Fibroblast of villous mesenchyme (primary cell): ENCODE measurements at regions not wholly inside any gene's neighbourhood (a gene's known extent, or its start where the extent isn't known, plus 50 kb on each side); places are given as distances from the start of the nearest gene placed in this dataset.

Experiments
- DNase-seq: peaks from one replicate; pipeline ENCODE4 v3.0.0-alpha.2; 2010; ENCODE audit warnings: low read depth
- H3K4me3 ChIP-seq: 2 replicates; pipeline ENCODE4 v1.5.1; 2011; ENCODE audit warnings: low read depth, mild to moderate bottlenecking, low read length
- TF ChIP-seq, protein P1 (sequence below): IDR thresholded peaks from 2 replicates; pipeline ENCODE4 v1.5.1; 2012; ENCODE audit warnings: low read depth, mild to moderate bottlenecking, low read length; ENCODE audit not compliant: insufficient read depth

DNA sequence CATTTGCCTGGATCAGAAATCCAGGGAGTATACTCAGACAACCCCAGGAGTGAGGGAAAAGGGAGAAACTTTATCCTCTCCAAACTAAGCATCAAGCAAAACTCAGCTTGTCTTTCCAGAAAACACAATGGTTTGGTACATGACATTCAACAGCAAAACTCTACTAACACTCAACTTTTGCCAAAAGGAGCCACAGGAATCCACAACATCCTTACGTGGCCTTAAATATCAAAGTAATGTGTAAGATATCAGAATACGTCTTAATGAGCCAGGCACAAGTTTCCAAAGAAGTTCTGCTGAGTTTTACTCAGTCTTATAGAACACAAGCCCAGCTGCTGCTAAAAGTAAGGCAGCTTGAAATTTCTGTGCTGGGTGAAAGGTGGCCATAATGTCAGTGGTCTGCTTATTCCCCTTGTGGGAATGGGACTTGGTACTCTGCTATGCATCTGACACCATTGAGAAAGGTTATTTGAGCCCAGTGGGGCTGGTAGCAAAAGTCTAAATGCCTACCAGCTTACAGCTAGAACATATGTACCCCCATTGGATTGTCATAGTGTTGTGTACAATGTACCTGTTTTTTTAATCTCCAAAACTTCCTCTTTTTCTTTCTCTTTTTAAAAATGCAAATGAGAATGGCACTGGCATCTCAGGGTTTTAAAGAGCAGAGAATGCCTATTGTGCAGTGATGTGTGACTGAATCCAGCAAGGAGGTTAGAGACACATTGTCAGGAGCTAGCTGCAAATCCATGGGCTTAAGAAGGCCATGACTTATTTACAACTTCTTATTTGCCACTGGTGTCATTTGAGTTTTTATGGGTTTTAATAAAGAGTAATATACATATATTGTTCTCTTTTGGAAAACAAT lies 62.0 kb upstream of the ST6GALNAC3 start:
- TF ChIP-seq, protein P1, sequence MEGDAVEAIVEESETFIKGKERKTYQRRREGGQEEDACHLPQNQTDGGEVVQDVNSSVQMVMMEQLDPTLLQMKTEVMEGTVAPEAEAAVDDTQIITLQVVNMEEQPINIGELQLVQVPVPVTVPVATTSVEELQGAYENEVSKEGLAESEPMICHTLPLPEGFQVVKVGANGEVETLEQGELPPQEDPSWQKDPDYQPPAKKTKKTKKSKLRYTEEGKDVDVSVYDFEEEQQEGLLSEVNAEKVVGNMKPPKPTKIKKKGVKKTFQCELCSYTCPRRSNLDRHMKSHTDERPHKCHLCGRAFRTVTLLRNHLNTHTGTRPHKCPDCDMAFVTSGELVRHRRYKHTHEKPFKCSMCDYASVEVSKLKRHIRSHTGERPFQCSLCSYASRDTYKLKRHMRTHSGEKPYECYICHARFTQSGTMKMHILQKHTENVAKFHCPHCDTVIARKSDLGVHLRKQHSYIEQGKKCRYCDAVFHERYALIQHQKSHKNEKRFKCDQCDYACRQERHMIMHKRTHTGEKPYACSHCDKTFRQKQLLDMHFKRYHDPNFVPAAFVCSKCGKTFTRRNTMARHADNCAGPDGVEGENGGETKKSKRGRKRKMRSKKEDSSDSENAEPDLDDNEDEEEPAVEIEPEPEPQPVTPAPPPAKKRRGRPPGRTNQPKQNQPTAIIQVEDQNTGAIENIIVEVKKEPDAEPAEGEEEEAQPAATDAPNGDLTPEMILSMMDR: no peak
- DNase-seq: peak; percentile 70
- H3K4me3 ChIP-seq: no peak overlapping the region

DNA sequence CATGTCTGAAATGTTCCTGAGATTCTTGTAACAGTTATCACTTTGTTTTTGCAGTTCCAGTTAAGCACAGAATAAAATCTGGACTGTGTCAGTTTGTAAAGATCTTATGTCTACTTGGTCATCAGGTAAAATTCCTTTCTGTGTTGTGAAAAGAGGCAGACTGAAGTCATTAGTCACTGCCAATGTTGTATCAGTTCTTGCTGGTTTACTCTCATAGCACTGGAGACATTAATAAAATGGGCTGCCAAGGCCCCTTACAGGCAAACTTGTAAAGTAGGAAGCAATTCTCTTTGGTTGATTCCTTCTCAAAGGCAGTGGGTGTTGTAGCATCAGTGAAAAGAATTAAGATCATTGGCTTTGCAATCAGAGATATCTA lies 61.4 kb upstream of the ST6GALNAC3 start:
- TF ChIP-seq, protein P1: no peak
- H3K4me3 ChIP-seq: no peak overlapping the region
- DNase-seq: no peak

DNA sequence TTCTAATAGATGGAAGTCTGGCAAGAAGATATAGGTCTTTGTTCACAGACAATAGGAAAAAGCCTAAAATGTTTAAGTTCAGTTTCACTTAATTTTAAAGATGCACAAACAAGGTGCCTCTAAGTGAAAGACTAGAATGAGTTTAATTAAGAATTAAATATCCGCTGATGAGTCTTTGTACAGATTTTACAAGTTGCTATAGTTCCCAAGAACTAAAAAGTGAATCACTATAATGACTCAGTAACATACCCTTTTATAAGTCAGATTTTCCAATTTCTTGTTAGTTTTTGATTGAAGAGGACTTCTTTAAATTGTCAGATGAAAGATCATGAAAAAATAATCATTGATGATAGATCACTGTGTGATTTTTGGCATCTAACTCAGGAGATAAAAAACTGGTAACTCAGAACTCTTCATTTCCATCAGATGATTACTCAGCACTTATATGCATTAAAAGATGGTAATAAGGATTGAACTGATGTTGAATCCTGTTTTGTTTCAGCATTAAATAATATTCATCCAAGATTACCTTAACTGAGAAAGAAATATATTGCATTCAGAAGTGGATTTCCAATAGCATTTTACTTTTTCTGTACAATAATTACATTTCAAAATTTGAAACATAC lies 59.0 kb upstream of the ST6GALNAC3 start:
- no peak overlapping the region for H3K4me3 ChIP-seq
- DNase-seq: no peak
- TF ChIP-seq, protein P1: no peak

DNA sequence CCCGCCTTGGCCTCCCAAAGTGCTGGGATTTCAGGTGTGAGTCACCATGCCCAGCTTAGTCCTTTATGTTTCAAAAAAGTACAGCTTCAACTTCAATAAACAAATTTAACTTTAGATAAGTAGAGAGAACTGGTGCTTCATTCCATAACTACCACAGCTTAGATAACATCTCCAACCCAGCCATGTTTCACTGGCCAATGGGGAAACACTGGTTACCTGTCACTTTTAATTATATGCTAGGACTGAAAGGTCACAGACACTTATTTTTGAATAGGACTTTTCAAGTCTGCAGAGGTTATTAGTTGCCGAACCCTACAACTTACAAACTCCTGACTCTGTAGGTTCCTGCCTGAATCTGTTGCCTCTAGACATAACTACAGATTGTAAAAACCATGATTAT lies 56.5 kb upstream of the ST6GALNAC3 start:
- no peak overlapping the region for H3K4me3 ChIP-seq
- DNase-seq: no peak
- TF ChIP-seq, protein P1: no peak

DNA sequence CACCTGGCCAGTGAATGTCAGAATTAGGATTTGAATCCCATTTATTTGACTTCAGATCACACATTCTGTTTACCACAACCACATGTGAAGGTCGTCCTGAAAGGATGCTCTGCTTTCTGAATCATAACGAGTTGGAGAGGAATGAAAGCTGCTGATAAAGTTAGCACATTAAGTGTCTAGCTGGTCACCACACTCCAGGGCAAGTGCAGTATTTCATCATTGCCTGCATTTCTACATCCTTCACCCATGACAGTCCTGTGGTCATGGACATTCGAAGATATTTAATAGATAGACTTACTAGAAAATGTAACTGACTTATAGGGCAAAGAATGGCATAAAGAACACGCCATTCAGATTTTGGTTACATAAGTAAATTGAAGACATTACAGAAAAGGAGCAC lies 52.7 kb upstream of the ST6GALNAC3 start:
- TF ChIP-seq, protein P1: no peak
- H3K4me3 ChIP-seq: no peak overlapping the region
- no peak for DNase-seq

DNA sequence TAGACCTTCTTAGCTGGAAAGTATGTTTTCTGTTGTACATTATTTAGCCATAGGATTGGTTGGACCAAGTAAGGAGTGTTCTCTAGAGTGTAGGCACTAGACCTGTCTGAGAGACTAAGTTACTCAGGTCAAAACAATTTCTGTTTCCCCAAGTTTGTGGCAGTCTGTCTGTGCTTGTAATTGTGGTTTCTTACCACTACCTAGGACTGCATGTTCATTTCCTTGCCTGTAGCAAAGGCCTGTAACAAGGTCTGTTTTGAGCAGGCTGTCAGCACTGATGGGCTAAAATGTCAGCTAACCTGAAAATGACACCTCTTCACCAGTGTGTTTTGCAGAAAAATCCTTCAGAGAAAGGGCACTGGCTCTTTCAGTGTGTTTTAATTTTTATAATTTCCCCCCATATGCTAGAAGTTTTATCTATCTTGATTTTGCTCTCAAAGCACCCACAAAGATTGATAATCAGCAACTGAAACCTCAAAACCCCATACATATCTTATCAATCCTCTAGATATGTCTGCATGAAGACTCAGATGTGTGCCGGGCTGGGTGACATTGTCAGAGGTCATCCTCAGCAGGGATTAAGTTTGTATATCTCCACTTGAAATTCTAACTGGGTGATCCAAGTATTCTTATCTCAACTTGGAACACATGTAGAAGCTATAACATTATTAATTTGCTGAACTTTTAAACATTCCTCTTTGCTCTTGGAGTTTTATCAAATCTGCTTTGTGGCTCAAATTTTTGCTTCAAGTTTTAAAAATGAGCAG lies 50.7 kb upstream of the ST6GALNAC3 start:
- TF ChIP-seq, protein P1: no peak
- H3K4me3 ChIP-seq: no peak overlapping the region
- DNase-seq: peak; percentile 40
